GOT3 (cell line): ENCODE measurements at regions not wholly inside any gene's neighbourhood (a gene's known extent, or its start where the extent isn't known, plus 50 kb on each side); places are given as distances from the start of the nearest gene placed in this dataset.

Experiments
- DNase-seq: peaks from one replicate; lab custom pipeline; 2025; ENCODE audit warnings: mixed read lengths; lab: John Stamatoyannopoulos, UW

DNA sequence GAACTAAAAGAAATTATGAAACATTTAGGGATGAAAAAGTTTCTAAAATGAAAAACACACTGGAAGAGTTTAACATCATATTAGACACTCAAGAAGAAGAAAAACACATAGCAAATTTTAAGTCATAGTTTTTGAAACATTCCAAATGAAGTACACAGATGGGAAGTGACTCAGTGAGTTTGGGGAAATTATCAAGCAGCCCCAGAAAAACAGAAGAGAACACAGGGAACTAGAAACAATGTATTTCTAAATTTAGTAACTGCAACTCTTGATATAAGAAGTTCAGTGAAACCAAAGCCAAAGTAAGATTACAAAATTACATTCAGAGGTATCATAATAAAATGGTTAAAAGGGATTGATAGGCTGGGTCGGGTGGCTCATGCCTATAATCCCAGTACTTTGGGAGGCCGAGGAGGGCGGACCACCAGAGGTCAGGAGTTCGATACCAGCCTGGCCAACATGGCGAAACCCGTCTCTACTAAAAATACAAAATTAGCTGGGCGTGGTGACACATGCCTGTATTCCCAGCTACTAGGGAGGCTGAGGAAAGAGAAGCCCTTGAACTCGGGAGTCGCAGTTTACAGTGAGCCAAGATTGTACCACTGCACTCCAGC, 461.2 kb downstream of the KCTD8 start:
- DNase-seq: no peak

DNA sequence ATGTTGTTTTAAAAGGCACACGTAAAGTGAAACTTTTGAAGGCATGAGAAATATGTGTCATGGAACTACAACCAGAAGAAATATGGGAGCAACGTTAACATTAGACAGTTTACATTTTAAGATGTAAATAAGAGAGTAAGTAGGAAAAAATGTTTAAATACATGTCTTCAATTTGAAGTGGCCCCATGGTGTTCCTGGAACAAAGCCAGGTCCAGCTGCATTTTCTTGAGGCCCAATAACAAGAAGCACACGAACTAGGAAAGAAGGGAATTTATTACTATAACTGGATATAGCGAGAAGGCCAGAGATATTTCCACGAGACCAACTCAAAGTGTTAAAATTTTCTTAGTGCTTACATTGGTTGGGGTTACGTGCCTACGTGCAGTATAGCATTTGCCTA, 458.1 kb downstream of the KCTD8 start:
- no peak for DNase-seq

DNA sequence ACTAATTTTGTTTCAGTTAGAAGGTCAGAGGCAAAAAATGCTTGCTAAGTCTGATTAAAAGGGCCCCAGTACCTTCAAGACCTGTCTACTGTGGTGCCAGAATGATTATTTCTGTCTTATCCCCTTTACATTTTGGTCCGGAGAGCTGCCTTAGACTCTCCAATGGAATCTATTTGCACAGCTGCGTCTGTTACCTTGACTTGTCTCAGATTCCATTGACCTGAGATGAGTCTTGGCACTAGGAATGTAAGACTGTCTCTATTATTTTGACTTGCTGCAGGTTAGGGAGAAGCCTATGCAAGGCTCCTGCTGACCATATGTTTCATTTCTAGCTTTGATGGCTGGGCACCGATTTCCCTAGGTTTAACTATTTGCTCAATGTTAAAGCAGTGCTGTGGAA, 457.6 kb downstream of the KCTD8 start:
- no peak for DNase-seq

DNA sequence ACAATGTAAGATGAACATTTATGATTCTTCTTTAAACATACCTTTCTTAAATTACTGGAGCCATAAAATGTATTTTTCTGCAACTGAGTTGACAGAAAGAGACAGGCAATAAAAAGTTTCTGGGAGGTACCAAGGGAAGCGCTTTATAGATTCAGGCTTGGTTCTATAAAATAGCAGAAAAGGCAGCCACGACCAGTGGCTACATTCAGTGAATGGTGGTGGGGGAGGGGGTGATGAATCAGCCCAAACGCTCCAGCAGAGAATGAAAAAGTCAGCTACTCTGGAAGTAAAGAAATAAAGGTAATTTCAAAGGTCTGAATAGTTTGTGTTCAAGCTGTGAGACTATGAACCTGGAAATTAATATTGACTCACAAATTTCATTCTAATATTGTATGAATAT, 456.1 kb downstream of the KCTD8 start:
- DNase-seq: no peak

DNA sequence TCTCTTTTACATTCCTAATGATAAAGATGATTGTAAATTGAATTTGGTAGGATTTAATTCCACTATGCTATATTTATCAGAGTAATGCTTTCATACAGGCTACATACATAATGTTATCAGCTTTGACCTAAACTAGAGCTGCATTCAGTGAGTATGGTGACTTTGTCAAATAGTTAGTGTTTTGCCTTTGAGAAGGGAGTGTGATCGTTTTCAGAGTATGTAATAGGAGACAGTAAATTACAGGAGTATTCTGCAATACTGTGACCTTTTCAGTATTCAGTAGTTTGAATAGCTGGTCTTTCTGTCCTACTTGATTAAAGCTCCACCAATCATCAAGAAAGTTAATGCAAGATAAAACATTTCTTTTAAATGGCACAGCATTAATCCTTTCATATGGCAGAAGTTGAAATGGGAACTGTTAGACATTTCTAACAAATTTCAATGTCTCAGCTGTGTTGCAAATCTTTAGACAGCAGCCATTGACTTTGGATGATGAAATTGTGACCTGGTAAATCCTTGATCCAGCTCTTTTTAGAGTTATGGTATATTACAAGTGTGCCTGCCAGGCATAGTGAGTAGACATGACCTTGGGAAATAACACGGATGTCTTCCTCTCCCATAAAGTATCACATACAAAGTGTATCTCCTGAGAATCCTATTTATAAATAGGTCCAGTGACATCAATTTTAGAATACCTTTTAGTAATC, 455.3 kb downstream of the KCTD8 start:
- DNase-seq: no peak

DNA sequence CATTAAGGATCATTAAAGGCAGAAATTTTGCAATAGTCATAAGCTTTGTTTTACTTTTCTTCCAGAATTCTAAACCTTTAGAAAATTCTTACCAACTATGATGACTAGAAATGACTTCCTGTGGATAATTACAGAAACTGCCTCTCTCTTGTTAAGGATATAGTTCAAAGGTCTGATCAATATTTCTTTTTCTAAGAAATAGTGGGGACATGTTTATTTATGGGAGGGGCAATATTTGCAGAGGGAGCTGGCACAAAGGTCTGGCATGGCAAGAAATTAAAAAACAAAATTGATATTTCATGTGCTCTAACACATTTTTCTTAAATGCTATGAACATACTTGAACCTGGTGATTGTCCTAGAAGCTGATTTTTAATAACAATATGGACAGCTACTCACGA, 448.9 kb downstream of the KCTD8 start:
- DNase-seq: no peak

DNA sequence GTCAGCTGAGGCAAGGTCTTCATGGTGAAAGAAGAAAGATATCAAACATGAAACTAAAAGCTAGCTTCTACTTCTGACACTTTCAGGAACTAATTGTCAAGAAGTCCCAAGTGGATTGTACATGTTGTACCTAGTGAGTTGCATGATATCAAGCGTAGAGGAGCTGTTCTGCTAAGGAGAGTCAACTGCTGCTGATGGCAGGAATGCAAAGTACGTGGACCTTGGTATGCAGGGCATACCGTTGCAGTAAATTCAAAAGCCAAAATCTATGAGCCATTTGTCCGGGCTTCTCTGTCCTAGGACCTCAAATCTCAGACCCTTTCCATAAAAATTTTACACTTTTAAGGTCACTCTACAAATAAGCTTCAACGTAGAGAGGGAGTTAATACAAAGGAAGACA, 446.2 kb downstream of the KCTD8 start:
- no peak for DNase-seq

DNA sequence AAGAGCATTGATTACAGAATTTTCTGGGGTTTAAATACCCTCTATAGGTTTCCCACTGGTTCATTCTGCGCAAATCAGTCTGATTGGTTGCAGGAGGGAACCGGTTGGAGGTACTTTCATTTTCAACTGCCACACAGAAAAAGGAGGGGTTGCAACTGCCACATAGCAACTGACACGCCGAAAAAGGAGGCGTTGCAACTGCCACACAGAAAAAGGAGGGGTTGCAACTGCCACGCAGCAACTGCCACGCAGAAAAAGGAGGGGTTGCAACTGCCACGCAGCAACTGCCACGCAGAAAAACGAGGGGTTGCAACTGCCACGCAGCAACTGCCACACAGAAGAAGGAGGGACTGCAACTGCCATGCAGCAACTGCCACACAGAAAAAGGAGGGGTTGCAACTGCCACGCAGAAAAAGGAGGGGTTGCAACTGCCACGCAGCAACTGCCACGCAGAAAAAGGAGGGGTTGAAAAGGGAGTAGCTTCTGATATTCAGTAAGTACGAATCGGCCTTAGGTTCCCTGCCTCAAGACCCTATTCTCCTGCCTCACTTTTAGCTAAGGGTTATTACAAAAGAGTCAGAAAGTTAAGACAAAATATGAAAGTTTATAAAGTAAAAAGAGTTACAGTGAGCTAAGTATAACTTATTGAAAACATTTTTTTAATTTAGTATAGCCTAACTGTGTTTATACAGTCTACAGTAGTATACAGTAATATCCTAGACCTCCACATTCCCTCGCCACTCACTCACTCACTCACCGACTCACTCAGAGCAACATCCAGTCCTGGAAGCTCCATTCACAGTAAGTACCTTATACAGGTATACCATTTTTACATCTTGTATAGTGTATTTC, 431.8 kb downstream of the KCTD8 start:
- peak; percentile 8 for DNase-seq

DNA sequence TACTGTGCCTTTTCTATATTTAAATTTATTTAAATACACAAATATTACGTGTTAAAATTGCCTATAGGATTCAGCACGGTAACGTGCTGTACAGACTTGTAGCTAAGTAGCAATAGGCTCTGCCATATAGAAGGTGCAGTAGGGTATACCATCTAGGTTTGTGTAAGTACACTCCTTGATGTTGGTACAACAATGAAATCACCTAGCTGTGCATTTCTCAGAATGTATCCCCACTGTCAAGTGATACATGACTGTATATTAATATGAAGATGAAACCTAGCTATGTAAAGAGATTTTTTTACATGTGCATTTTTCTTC, 431.2 kb downstream of the KCTD8 start:
- DNase-seq: no peak

DNA sequence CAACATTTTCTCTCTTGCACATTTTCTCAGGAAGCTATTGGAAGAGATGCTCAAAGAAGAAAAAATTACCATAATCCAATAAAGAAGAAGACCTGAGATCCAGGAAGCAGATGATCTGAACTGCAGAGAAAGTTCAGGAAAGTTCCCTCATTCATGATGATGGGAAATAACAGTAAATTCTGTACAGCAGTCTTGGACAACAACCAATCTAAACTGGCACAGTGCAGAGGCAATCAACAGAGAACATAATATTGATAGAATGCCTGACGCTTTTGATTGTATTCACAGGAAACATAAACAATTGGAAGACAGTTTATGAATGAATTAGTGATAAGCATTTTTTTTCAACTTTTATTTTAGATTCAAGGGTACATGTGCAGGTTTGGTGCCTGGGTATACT, 428.9 kb downstream of the KCTD8 start:
- DNase-seq: no peak

DNA sequence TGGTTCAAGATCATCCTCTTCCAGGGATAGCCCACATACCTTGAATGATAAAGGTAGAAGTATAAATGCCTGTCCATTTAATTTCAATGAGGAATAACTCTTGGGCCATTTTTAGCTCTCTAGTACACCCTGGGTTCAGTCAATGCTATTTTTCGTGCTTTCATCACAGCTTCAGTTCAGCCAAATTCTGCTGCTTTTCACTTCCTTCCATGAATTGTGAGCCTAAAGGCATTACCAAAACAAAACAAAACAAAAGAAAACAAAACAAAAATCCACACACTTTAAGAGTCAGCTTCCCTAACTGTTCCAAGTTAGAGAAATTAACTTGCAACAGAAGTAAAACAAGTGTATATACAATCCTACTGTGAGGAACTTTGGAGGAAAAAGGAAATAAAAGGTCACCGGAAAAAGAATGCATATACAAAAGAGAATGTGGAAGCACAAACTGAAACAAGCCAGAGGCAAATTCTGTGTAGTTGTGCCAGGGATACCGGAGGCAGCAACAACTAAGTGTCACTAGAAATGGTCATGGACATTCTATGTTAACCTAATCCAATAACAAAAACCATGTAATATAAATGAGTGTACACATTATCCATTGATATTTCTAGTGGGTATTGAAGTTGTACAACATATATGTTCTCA, 423.1 kb downstream of the KCTD8 start:
- DNase-seq: no peak

DNA sequence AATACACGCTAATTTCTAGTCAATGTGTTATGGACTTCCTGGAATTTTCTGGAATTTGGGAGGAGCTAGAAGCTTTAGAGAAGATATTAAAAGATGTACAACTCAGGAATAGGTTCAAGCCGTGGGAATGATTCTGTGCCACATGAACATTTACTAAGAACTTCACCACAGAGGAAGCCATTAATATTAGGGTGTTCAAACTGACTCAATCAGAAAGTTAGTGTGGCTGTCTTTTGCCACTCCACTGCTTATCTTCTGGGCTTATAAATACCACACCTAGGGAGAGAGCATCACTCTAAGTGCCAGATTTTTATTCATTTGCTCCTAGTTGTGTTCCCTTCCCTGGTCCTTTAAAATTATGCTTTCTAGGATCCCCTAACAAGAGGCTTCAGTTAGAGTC, 409.8 kb downstream of the KCTD8 start:
- no peak for DNase-seq

DNA sequence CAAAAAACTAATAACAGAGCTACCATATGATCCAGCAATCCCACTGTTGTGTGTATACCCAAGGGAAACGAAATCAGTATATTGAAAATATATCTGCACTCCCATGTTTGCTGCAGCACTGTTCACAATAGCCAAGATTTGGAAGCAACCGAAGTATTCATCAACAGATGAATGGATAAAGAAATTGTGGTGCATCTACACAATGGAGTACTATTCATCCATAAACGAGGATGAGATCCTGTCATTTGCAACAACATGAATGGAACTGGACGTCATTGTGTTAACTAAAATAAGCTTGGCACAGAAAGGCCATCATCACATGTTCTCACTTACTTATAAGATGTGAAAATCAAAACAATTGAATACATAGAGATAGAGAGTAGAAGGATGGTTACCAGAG, 402.1 kb downstream of the KCTD8 start:
- DNase-seq: no peak

DNA sequence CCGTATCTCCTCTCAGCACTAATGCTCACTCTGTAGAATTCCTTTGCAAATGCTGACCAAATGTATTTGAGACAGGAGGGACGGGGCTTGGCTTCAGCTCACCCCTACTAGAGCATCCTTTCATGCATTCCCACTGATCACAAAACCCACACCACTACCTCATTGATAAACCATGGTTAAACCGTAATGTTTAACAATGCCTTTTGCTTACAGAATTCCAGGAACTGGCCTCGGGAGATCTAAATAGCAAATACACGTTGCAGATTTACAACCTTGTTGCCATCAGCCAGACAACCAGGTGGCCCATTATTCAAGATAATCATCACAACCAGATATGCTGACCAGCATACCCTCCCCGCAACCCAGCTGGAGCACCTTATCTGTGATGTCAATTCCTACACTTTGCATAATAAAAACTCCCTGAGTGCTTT, 391.9 kb downstream of the KCTD8 start:
- no peak for DNase-seq

DNA sequence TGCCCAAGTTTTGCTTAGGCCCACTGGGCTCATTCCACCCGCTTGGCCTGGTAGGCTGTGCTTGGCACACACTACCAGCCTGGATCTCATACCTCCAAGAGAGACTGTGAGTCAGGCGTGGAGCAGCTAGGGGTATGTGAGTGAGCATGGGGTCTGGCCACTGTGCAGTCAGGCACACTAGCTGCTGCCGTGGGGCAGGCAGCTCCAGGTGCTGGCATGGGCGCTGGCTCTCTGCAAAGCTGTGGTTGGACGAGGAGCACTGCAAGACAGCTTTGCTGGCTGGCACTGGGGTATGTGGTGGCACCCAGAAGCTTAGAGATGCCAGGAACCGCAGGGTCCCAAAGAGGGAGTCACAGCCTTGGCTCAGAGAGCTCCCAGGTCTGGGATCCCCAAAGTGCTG, 377.8 kb downstream of the KCTD8 start:
- no peak for DNase-seq

DNA sequence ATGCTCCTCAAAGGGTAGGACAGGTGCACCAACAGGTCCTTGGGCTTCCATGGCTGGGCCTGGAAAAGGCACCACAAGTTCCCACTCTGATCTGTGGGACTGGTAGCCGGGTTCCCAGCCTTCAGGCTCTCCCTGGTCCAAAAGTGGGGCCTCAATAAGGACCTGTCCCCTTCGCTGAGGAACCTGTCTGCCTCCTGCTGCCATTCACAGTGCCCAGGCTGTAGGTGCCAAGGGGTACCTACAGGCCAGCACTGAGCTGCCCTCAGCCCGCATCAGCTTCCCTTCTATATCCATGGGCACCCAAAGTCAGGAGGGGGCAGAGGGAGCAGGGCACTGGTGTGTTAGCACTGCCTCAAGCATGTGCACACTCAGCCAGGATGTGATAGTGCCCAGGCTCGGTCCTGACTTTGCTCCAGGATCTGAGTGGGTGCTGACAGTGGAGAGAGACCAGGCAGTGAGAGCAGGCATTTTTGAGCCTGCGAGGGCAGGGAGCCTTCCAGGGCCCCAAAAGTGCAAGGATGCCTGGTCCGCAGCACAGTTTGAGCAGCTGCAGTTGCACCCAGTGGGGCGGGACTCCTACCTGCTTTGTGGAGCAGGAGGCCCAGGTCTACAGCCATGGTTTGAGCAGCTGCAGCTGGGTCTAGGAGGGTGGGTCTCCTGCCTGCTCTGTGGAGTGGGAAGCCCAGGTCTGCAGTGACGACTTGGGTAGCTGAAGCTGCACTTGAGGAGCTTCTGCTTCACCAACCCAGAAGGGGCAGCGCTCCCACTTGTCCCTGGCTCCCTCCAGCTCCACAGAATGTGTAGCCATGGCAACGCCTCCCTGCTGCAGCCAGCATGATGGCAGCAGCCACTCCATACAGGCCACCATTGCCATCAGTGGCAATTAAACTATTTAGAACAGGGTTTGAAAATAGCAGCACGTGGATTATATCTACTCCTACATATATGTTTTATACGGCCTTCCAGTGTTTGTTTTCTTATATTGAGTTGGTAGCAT, 376.4 kb downstream of the KCTD8 start:
- no peak for DNase-seq

DNA sequence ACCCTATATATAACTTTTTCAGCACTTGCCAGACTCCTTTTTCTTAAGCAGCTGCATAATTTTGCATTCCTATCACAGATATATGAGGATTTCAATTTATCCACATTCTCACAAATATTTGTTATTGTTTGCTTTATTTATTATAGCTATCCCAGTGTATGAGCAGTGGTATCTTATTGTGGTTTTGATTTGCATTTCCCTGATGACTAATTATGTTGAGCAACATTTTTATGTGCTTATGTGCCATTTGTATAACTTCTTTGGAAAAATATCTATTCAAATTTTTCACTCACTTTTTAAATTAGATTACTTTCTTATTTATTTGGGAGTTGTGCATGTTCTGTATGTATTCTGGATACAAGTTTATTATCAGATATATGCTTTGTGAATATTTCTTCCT, 361.9 kb downstream of the KCTD8 start:
- no peak for DNase-seq

DNA sequence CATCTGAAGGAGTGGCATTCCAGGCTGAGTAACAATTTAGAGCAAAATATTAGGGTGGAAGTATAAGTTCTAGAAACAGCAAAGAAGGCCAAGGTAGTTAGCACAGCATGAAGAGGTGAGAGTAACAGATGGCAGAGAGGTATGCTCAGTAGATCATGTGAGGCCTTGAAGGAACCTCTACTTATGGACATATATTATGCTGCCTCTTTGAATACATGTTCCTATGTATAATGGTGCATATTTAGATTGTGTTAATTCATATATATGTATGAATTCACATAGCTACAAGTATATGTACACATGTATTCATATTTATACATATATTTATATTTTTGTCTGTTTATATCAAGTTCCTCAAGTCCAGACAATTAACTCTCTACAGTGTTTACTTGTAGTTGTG, 355.2 kb downstream of the KCTD8 start:
- DNase-seq: no peak

DNA sequence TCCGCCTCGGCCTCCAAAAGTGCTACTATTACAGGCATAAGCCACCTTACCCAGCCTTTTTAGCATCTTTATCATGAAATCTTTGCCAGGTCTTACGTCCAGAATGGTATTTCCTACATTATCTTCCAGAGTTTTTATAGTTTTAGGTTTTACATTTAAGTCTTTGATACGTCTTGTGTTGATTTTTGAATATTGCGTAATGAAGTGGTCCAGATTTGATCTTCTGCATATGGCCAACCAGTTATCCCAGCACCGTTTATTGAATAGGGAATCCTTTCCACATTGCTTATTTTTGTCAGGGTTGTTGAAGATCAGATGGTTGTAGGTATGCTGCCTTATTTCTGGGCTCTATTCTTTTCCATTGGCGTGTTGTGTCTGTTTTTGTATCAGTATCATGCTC, 349.6 kb downstream of the KCTD8 start:
- DNase-seq: no peak

DNA sequence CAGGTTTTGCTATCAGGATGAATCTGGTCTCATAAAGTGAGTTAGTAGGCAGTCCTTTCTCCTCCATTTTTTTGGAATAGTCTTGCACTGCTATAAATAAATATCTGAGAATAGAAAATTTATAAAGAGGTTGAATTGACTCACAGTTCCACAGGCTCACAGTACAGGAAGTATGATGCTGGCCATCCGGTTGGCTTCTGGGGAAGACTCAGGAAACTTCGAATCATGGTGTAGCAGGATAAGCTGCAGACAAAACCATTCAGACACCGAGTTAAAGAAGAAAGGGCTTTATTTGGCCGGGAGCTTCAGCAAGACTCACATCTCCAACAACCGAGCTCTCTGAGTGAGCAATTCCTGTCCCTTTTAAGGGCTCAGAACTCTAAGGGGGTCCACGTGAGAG, 348.2 kb downstream of the KCTD8 start:
- DNase-seq: no peak

DNA sequence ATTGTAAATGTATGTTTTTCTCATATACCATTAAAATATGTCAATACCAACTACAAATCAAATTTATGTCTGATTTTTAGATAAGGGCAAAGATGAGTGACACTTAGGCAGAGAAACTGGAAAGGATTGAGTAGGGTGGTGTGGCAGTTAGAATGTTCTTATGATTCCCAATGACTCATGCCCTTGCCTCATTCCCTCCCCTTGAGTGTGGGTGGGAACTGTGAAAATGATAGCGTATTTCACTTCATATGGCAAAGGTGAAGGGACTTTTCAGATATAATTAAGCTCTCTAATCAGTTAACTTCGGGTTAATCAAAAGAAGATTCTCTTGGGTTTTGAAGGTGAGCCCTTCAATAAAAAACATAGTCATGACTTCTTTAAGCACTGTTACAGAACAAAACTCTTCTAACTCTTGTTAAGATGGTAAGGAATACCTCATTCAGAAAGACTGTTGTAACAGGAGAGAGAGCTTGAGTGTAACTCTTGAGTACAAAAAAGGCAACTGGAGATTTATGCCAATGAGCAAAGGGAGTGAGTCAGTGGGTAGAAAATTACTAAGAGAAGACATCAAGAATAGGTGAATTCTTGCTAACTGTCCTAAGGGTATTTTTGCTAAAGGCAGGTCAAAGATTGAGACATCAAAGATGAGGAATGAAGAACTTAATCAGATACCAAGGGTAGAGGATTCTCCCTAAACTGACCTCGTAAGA, 329.5 kb downstream of the KCTD8 start:
- no peak for DNase-seq
